ENCODE measurements at regions not wholly inside any gene's neighbourhood (a gene's known extent, or its start where the extent isn't known, plus 50 kb on each side); places are given as distances from the start of the nearest gene placed in this dataset.
"Not testable (repeated sequence)": the region's sequence is repeated elsewhere in the genome, so short reads cannot be mapped to it uniquely, and the experiment has no call there.

GRCh38 chr7:123296965-123297364, 97.2 kb upstream of the SLC13A1 start:
- no peak for TF ChIP-seq POLR2A (IDR thresholded peaks at IDR 0.05; ENCODE audit: low read depth, low read length)
- FAIRE-seq (no peak), DNase-seq (ENCODE audit: insufficient read length, low spot score) (no peak)

- FAIRE-seq (no peak), DNase-seq (ENCODE audit: insufficient read length, low spot score) (no peak)
- no peak for TF ChIP-seq POLR2A (IDR thresholded peaks at IDR 0.05; ENCODE audit: low read depth, low read length)
Measured at GRCh38 chr7:123293710-123294109, 93.9 kb upstream of the SLC13A1 start.

- no peak for TF ChIP-seq POLR2A (IDR thresholded peaks at IDR 0.05; ENCODE audit: low read depth, low read length)
- DNase-seq (ENCODE audit: insufficient read length, low spot score) = no peak
- FAIRE-seq = no peak
Measured at GRCh38 chr7:123292227-123292626, 92.5 kb upstream of the SLC13A1 start.

- no peak for TF ChIP-seq POLR2A (IDR thresholded peaks at IDR 0.05; ENCODE audit: low read depth, low read length)
- no peak for FAIRE-seq
- no peak for DNase-seq (ENCODE audit: insufficient read length, low spot score)
Measured at GRCh38 chr7:123289200-123289599, 89.4 kb upstream of the SLC13A1 start.

- TF ChIP-seq POLR2A (IDR thresholded peaks at IDR 0.05; ENCODE audit: low read depth, low read length) = no peak
- no peak for FAIRE-seq
- no peak for DNase-seq (ENCODE audit: insufficient read length, low spot score)
Measured at GRCh38 chr7:123285076-123285700, 85.4 kb upstream of the SLC13A1 start.

GRCh38 chr7:123283373-123283772, 83.6 kb upstream of the SLC13A1 start:
- no peak for TF ChIP-seq POLR2A (IDR thresholded peaks at IDR 0.05; ENCODE audit: low read depth, low read length)
- DNase-seq (ENCODE audit: insufficient read length, low spot score) (no peak), FAIRE-seq (no peak)

- DNase-seq (ENCODE audit: insufficient read length, low spot score) = no peak
- TF ChIP-seq POLR2A (IDR thresholded peaks at IDR 0.05; ENCODE audit: low read depth, low read length) = no peak
- FAIRE-seq = no peak
Measured at GRCh38 chr7:123282181-123282580, 82.4 kb upstream of the SLC13A1 start.

GRCh38 chr7:123279949-123280348, 80.2 kb upstream of the SLC13A1 start:
- no peak for TF ChIP-seq POLR2A (IDR thresholded peaks at IDR 0.05; ENCODE audit: low read depth, low read length)
- DNase-seq (ENCODE audit: insufficient read length, low spot score) (no peak), FAIRE-seq (no peak)

- FAIRE-seq = no peak
- no peak for TF ChIP-seq POLR2A (IDR thresholded peaks at IDR 0.05; ENCODE audit: low read depth, low read length)
- no peak for DNase-seq (ENCODE audit: insufficient read length, low spot score)
Measured at GRCh38 chr7:123275036-123275753, 75.4 kb upstream of the SLC13A1 start.

- DNase-seq (ENCODE audit: insufficient read length, low spot score) = no peak
- no peak for TF ChIP-seq POLR2A (IDR thresholded peaks at IDR 0.05; ENCODE audit: low read depth, low read length)
- FAIRE-seq = no peak
Measured at GRCh38 chr7:123273185-123273584, 73.4 kb upstream of the SLC13A1 start.

GRCh38 chr7:123271856-123272255, 72.1 kb upstream of the SLC13A1 start:
- FAIRE-seq = no peak

GRCh38 chr7:123271231-123271630, 71.5 kb upstream of the SLC13A1 start:
- FAIRE-seq (peak; percentile 70), DNase-seq (ENCODE audit: insufficient read length, low spot score) (no peak)
- no peak for TF ChIP-seq POLR2A (IDR thresholded peaks at IDR 0.05; ENCODE audit: low read depth, low read length)

More at GRCh38 chr7:123271856-123272255, 72.1 kb upstream of the SLC13A1 start:
- TF ChIP-seq POLR2A (IDR thresholded peaks at IDR 0.05; ENCODE audit: low read depth, low read length) = no peak
- DNase-seq (ENCODE audit: insufficient read length, low spot score) = no peak

GRCh38 chr7:123270570-123270969, 70.8 kb upstream of the SLC13A1 start:
- no peak for TF ChIP-seq POLR2A (IDR thresholded peaks at IDR 0.05; ENCODE audit: low read depth, low read length)
- no peak for DNase-seq (ENCODE audit: insufficient read length, low spot score)
- no peak for FAIRE-seq

- TF ChIP-seq POLR2A (IDR thresholded peaks at IDR 0.05; ENCODE audit: low read depth, low read length) = no peak
- FAIRE-seq = no peak
- DNase-seq (ENCODE audit: insufficient read length, low spot score) = no peak
Measured at GRCh38 chr7:123265853-123266252, 66.1 kb upstream of the SLC13A1 start.

GRCh38 chr7:123264820-123265219, 65.1 kb upstream of the SLC13A1 start:
- not testable (repeated sequence) for FAIRE-seq; DNase-seq (ENCODE audit: insufficient read length, low spot score)
